ENCODE measurements at regions not wholly inside any gene's neighbourhood (a gene's known extent, or its start where the extent isn't known, plus 50 kb on each side); places are given as distances from the start of the nearest gene placed in this dataset.

GRCh38 chr14:53401646-53402045 lies 248.5 kb upstream of the DDHD1 start:
- TF ChIP-seq CTCF (conservative IDR thresholded peaks at IDR 0.05; ENCODE audit: low read depth, low read length) (no peak), EZH2phosphoT487 (IDR thresholded peaks at IDR 0.05; ENCODE audit: borderline replicate concordance, low read length) (no peak)

All from PC-3 (cell line).